ENCODE measurements at regions not wholly inside any gene's neighbourhood (a gene's known extent, or its start where the extent isn't known, plus 50 kb on each side); places are given as distances from the start of the nearest gene placed in this dataset.

DNA sequence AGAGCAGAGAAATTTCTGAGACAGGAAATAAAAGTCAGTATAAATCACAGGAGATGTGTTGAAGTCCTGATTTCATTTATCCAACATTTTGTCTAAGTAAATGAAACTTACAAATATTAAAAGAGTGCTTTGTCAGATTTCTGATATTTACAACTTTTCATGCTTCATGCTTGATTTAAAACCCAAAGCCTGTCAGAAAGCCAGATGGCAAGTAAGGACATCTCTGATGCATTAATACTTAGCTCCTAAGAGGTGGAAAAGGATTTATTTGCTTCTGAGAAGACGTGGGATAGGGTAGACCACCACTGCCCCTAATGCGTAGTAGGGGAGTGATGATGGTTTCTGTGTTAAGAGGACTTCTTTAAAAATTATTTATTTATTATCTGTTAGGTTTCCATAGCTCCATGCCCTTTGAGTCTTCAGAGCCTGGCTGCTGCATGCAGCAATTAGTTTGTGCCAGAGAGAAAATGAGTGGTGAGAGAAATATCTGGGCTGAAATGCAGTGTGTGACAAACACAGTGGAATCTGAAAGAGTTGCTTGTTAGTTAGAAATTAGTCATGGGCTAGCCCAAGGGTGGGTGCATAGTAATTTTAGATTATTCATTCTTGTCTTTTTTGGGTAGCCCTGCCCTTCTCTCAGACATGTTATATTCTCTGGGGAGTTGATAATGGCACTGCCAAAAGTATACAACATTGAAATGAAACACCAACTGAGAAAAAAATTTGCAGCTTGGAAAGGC, 333.8 kb downstream of the C4orf33 start:
- Histone ChIP-seq H2AK9ac (replicated peaks; ENCODE audit: low read depth, low read length, poor library complexity) (no peak overlapping the region), H3K79me1 (ENCODE audit: low read depth in 1 of 2, low read length in 2 of 2) (no peaks in the 10 kb centered on the region), H2BK120ac (ENCODE audit: low read depth, low read length) (no peak overlapping the region), H3K36me3 (ENCODE audit: control insufficient read depth, insufficient read depth, low read length) (no peaks in the 10 kb centered on the region), H3K56ac (ENCODE audit: extremely low read depth, insufficient read depth, low read length) (no peak overlapping the region), H2BK20ac (ENCODE audit: low read depth, low read length) (no peak overlapping the region), H3K27ac (ENCODE audit: insufficient read depth, low read length) (no peak overlapping the region), H3K18ac (ENCODE audit: low read depth, low read length) (no peak overlapping the region), H3K9ac (ENCODE audit: low read depth, low read length) (no peak overlapping the region), H2BK5ac (ENCODE audit: low read depth, low read length, poor library complexity, severe bottlenecking) (no peak overlapping the region), H4K20me1 (ENCODE audit: insufficient read depth, low read length) (no peaks in the 10 kb centered on the region), H2AK5ac (ENCODE audit: low read depth, low read length) (no peak overlapping the region), H4K91ac (ENCODE audit: insufficient read depth, low read depth, low read length) (no peak overlapping the region), H4K5ac (ENCODE audit: low read depth, low read length) (no peak overlapping the region), H3K4me1 (ENCODE audit: control insufficient read depth, insufficient read depth, low read length) (no peaks in the 10 kb centered on the region), H3K4me3 (ENCODE audit: insufficient read depth, low read depth, low read length) (no peak overlapping the region), H2AFZ (replicated peaks; ENCODE audit: low read length, poor library complexity) (no peak overlapping the region), H4K8ac (ENCODE audit: low read depth in 2 of 2, low read length in 2 of 2) (no peak overlapping the region), H3K4ac (ENCODE audit: low read depth, low read length) (no peak overlapping the region), H3K27me3 (ENCODE audit: control insufficient read depth, insufficient read depth, low read length) (no peaks in the 10 kb centered on the region), H3K14ac (replicated peaks; ENCODE audit: low read depth, low read length) (no peak overlapping the region), H2BK15ac (ENCODE audit: low read depth, low read length) (no peak overlapping the region), H3K23ac (ENCODE audit: low read depth, low read length) (no peak overlapping the region), H3K9me1 (ENCODE audit: insufficient read depth, low read length) (no peaks in the 10 kb centered on the region), H3K9me3 (ENCODE audit: control insufficient read depth, insufficient read depth, low read length) (no peaks in the 10 kb centered on the region), H3K4me2 (ENCODE audit: low read depth, low read length) (no peak overlapping the region)
- DNase-seq (no peak), ATAC-seq (ENCODE audit: low read depth) (no peak)
- ChIA-PET CTCF (no interaction called here), POLR2A (ENCODE audit: unreplicated experiment) (no interaction called here)
- intact Hi-C loops (cut with micrococcal nuclease) (no loop called here), in situ Hi-C loops (cut with MboI; ENCODE audit: low sequenced_read_pairs) (no loop called here), dilution Hi-C loops (cut with HindIII; ENCODE audit: low sequenced_read_pairs, unreplicated experiment) (no loop called here)
- no TSS peak for BruUV-seq (replicated peaks)
- no peak for TF ChIP-seq RCOR1 (IDR thresholded peaks at IDR 0.05; ENCODE audit: insufficient replicate concordance, low read length)
- no peak for TF ChIP-seq POLR2A (IDR thresholded peaks at IDR 0.05; ENCODE audit: low read depth, low read length)
- TF ChIP-seq BHLHE40 (IDR thresholded peaks at IDR 0.05; ENCODE audit: low read depth, low read length) = no peak
- TF ChIP-seq FOS (IDR thresholded peaks at IDR 0.05; ENCODE audit: low read depth, low read length) = no peak
- no peak for TF ChIP-seq MAZ (IDR thresholded peaks at IDR 0.05; ENCODE audit: borderline replicate concordance, low read depth, low read length)
- TF ChIP-seq, protein P1, sequence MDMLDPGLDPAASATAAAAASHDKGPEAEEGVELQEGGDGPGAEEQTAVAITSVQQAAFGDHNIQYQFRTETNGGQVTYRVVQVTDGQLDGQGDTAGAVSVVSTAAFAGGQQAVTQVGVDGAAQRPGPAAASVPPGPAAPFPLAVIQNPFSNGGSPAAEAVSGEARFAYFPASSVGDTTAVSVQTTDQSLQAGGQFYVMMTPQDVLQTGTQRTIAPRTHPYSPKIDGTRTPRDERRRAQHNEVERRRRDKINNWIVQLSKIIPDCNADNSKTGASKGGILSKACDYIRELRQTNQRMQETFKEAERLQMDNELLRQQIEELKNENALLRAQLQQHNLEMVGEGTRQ (IDR thresholded peaks at IDR 0.05; ENCODE audit: low read depth, low read length) = no peak
- TF ChIP-seq RAD21 (IDR thresholded peaks at IDR 0.05; ENCODE audit: low read length) = no peak
- no peak for TF ChIP-seq NFE2L2 (IDR thresholded peaks at IDR 0.05; ENCODE audit: low read depth, low read length)
- TF ChIP-seq MAFK (IDR thresholded peaks at IDR 0.05; ENCODE audit: low read depth, low read length) = no peak
- no peak for TF ChIP-seq MXI1 (IDR thresholded peaks at IDR 0.05; ENCODE audit: borderline replicate concordance, low read depth, low read length)
- TF ChIP-seq, protein P2, sequence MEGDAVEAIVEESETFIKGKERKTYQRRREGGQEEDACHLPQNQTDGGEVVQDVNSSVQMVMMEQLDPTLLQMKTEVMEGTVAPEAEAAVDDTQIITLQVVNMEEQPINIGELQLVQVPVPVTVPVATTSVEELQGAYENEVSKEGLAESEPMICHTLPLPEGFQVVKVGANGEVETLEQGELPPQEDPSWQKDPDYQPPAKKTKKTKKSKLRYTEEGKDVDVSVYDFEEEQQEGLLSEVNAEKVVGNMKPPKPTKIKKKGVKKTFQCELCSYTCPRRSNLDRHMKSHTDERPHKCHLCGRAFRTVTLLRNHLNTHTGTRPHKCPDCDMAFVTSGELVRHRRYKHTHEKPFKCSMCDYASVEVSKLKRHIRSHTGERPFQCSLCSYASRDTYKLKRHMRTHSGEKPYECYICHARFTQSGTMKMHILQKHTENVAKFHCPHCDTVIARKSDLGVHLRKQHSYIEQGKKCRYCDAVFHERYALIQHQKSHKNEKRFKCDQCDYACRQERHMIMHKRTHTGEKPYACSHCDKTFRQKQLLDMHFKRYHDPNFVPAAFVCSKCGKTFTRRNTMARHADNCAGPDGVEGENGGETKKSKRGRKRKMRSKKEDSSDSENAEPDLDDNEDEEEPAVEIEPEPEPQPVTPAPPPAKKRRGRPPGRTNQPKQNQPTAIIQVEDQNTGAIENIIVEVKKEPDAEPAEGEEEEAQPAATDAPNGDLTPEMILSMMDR (conservative IDR thresholded peaks at IDR 0.05; ENCODE audit: low read depth, low read length) = no peak
- no peak for TF ChIP-seq CEBPB (IDR thresholded peaks at IDR 0.05; ENCODE audit: low read depth, low read length)
- no peak for TF ChIP-seq CHD1 (IDR thresholded peaks at IDR 0.05; ENCODE audit: low read depth, low read length)
- TF ChIP-seq SMC3 (IDR thresholded peaks at IDR 0.05; ENCODE audit: low read depth, low read length) = no peak
- TF ChIP-seq, protein P3, sequence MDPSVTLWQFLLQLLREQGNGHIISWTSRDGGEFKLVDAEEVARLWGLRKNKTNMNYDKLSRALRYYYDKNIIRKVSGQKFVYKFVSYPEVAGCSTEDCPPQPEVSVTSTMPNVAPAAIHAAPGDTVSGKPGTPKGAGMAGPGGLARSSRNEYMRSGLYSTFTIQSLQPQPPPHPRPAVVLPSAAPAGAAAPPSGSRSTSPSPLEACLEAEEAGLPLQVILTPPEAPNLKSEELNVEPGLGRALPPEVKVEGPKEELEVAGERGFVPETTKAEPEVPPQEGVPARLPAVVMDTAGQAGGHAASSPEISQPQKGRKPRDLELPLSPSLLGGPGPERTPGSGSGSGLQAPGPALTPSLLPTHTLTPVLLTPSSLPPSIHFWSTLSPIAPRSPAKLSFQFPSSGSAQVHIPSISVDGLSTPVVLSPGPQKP (IDR thresholded peaks at IDR 0.05; ENCODE audit: borderline replicate concordance, low read depth, low read length) = no peak
- no peak for TF ChIP-seq RFX5 (IDR thresholded peaks at IDR 0.05; ENCODE audit: low read depth, low read length)
- no CpG with 5 or more reads among the region's 2 CpGs for WGBS, 2 experiments (ENCODE audit: extremely low coverage in 2 of 2, insufficient read length in 1 of 2)

All from IMR-90 (cell line).